Tibial nerve (tissue), 4 donors: ENCODE measurements at regions not wholly inside any gene's neighbourhood (a gene's known extent, or its start where the extent isn't known, plus 50 kb on each side); places are given as distances from the start of the nearest gene placed in this dataset.
A peak's percentile ranks its signal among the peaks of the same experiment; 100 is the strongest.

Experiments used
- DNase-seq, 2 donors: peaks; one replicate each; pipeline ENCODE4 v3.0.0-alpha.2; 2019; ENCODE audit warnings: low spot score in 2 of 2
- H3K27ac ChIP-seq, 4 donors: fragments of 200-600 bp; sonication (generic) in 3 of 4; one replicate each; pipeline ENCODE4 v1.5.1; 2017 to 2019; ENCODE audit warnings: mild to moderate bottlenecking in 1 of 4
- H3K27me3 ChIP-seq, 2 donors: fragments of 200-600 bp; sonication (generic) in 1 of 2; one replicate each; pipeline versions ENCODE4 v1.5.1 to v1.6.0; 2017 to 2019
- H3K36me3 ChIP-seq, 3 donors: fragments of 200-600 bp; sonication (generic); one replicate each; pipeline ENCODE4 v1.5.1; 2018 to 2019
- H3K4me1 ChIP-seq, 4 donors: fragments of 200-600 bp; sonication (generic) in 3 of 4; one replicate each; pipeline ENCODE4 v1.5.1; 2017 to 2019
- H3K4me3 ChIP-seq, 4 donors: fragments of 200-600 bp; sonication (generic) in 3 of 4; one replicate each; pipeline ENCODE4 v1.5.1; 2017 to 2019; ENCODE audit warnings: mild to moderate bottlenecking in 1 of 4, moderate library complexity in 1 of 4
- H3K9me3 ChIP-seq, 4 donors: fragments of 200-600 bp; sonication (generic) in 3 of 4; one replicate each; pipeline ENCODE4 v1.5.1; 2017 to 2019
- CTCF ChIP-seq, 5 experiments: fragments of 200-600 bp in 3 of 5; fragments of 450-650 bp in 2 of 5; sonication (generic) in 3 of 5; IDR thresholded peaks; one replicate each; pipeline ENCODE4 v1.5.1; 2016 to 2019; ENCODE audit warnings: antibody characterized with exemption in 5 of 5, mild to moderate bottlenecking in 3 of 5, moderate library complexity in 2 of 5
- EP300 ChIP-seq, 2 donors: sonication (generic); formaldehyde crosslinking; IDR thresholded peaks; one replicate each; pipeline ENCODE4 v1.6.1; 2017; ENCODE audit warnings: antibody characterized with exemption in 2 of 2, mild to moderate bottlenecking in 1 of 2
- POLR2A ChIP-seq, 2 donors: fragments of 450-650 bp; IDR thresholded peaks; one replicate each; pipeline ENCODE4 v1.6.1; 2017; ENCODE audit warnings: antibody characterized with exemption in 2 of 2, mild to moderate bottlenecking in 2 of 2, moderate library complexity in 2 of 2
- WGBS, 2 donors: methylation state at CpG; one replicate each; pipeline ENCODE4 v1.1.5; 2018; 5-methylcytosine and 5-hydroxymethylcytosine counted together

GRCh38 chr5:127228540-127229184 is 61.9 kb upstream of the MEGF10 start:
- no peak for DNase-seq
- no peaks in the 10 kb centered on the region for H3K27me3 ChIP-seq
- H3K4me3 ChIP-seq: peak overlapping the region; percentile 45 to 70 (median 53)
- no peaks in the 10 kb centered on the region for H3K9me3 ChIP-seq
- H3K4me1 ChIP-seq: peaks cover 0 to 8% (median 1%) of the 10 kb centered on the region in 4 donors
- TF ChIP-seq POLR2A (IDR thresholded peaks at IDR 0.05) (no peak), EP300 (IDR thresholded peaks at IDR 0.05) (no peak), CTCF (IDR thresholded peaks at IDR 0.05) (no peak)
- WGBS, 2 donors: 65 to 75% methylated on average over 18 of the region's 18 CpGs
- H3K27ac ChIP-seq: peak overlapping the region in 2 of 4 donors; percentile 35 to 71
- H3K36me3 ChIP-seq: no peaks in the 10 kb centered on the region

GRCh38 chr5:127229185-127229889 is 61.3 kb upstream of the MEGF10 start:
- WGBS, 2 donors: 1% methylated on average over 50 to 61 of the region's 61 CpGs
- Histone ChIP-seq H3K4me1 (peaks cover 0 to 8% (median 1%) of the 10 kb centered on the region in 4 donors), H3K27me3 (no peaks in the 10 kb centered on the region), H3K36me3 (no peaks in the 10 kb centered on the region), H3K9me3 (no peaks in the 10 kb centered on the region), H3K27ac (peak overlapping the region in 3 of 4 donors; percentile 35 to 71 (median 56)), H3K4me3 (peak overlapping the region; percentile 45 to 70 (median 53))
- TF ChIP-seq POLR2A (IDR thresholded peaks at IDR 0.05): no peak
- TF ChIP-seq EP300 (IDR thresholded peaks at IDR 0.05): peak in 1 of 2 donors; percentile 19
- peak in 1 of 5 experiments; percentile 20 for TF ChIP-seq CTCF (IDR thresholded peaks at IDR 0.05)
- peak; percentile 10 to 13 for DNase-seq

GRCh38 chr5:127231118-127231517 is 59.5 kb upstream of the MEGF10 start:
- Histone ChIP-seq H3K27ac (no peak overlapping the region), H3K36me3 (no peaks in the 10 kb centered on the region), H3K4me1 (peaks cover 0 to 8% (median 1%) of the 10 kb centered on the region in 4 donors), H3K4me3 (no peak overlapping the region), H3K27me3 (no peaks in the 10 kb centered on the region), H3K9me3 (no peaks in the 10 kb centered on the region)
- no peak for DNase-seq
- no peak for TF ChIP-seq EP300 (IDR thresholded peaks at IDR 0.05)
- no peak for TF ChIP-seq CTCF (IDR thresholded peaks at IDR 0.05)
- no peak for TF ChIP-seq POLR2A (IDR thresholded peaks at IDR 0.05)
- WGBS, 2 donors: 97% methylated on average over 3 of the region's 3 CpGs

- 81 to 82% methylated on average over 3 of the region's 3 CpGs for WGBS, 2 donors
- H3K27me3 ChIP-seq: no peaks in the 10 kb centered on the region
- H3K9me3 ChIP-seq: no peaks in the 10 kb centered on the region
- H3K36me3 ChIP-seq: no peaks in the 10 kb centered on the region
- DNase-seq: no peak
- no peak overlapping the region for H3K4me3 ChIP-seq
- no peak for TF ChIP-seq POLR2A (IDR thresholded peaks at IDR 0.05)
- no peak for TF ChIP-seq CTCF (IDR thresholded peaks at IDR 0.05)
- TF ChIP-seq EP300 (IDR thresholded peaks at IDR 0.05): no peak
- H3K27ac ChIP-seq: no peak overlapping the region
- H3K4me1 ChIP-seq: peaks cover 0 to 5% (median 1%) of the 10 kb centered on the region in 4 donors
Observed at GRCh38 chr5:127233590-127233989, 57.0 kb upstream of the MEGF10 start.

GRCh38 chr5:127235136-127235535 is 55.5 kb upstream of the MEGF10 start:
- Histone ChIP-seq H3K36me3 (no peaks in the 10 kb centered on the region), H3K4me3 (no peak overlapping the region), H3K9me3 (no peaks in the 10 kb centered on the region), H3K27me3 (no peaks in the 10 kb centered on the region), H3K27ac (no peak overlapping the region), H3K4me1 (no peaks in the 10 kb centered on the region)
- no peak for DNase-seq
- TF ChIP-seq CTCF (IDR thresholded peaks at IDR 0.05) (no peak), POLR2A (IDR thresholded peaks at IDR 0.05) (no peak), EP300 (IDR thresholded peaks at IDR 0.05) (no peak)
- 85 to 89% methylated on average over 4 of the region's 4 CpGs for WGBS, 2 donors
